Psoas muscle (tissue), 7 donors: ENCODE measurements at regions not wholly inside any gene's neighbourhood (a gene's known extent, or its start where the extent isn't known, plus 50 kb on each side); places are given as distances from the start of the nearest gene placed in this dataset.

Experiments used
- ATAC-seq, 4 donors: fragments of 200-7000 bp; cut with Tn5 transposase; one replicate each; pipeline ENCODE4 v1.9.1; 2020; ENCODE audit warnings: moderate library complexity in 3 of 4, mild to moderate bottlenecking in 2 of 4
- DNase-seq, 2 donors: peaks; one replicate each; pipeline ENCODE4 v3.0.0-alpha.2; 2020
- H3K27ac ChIP-seq: fragments of 200-600 bp; one replicate; pipeline ENCODE4 v1.8.0; 2022
- H3K27me3 ChIP-seq, 3 donors: fragments of 200-600 bp in 1 of 3; one replicate each; pipeline versions ENCODE4 v1.6.1 to v1.8.0; 2013 to 2022; ENCODE audit warnings: low read length in 2 of 3, mild to moderate bottlenecking in 2 of 3, moderate library complexity in 1 of 3; ENCODE audit not compliant: insufficient read depth in 3 of 3
- H3K36me3 ChIP-seq, 2 donors: fragments of 200-600 bp in 1 of 2; one replicate each; pipeline versions ENCODE4 v1.6.1 to v1.8.0; 2013 to 2022; ENCODE audit warnings: low read depth in 1 of 2, mild to moderate bottlenecking in 1 of 2, moderate library complexity in 1 of 2; ENCODE audit not compliant: insufficient read depth in 1 of 2
- H3K4me1 ChIP-seq: fragments of 200-600 bp; one replicate; pipeline ENCODE4 v1.8.0; 2022
- H3K4me3 ChIP-seq: fragments of 200-600 bp; one replicate; pipeline ENCODE4 v1.8.0; 2022; ENCODE audit warnings: mild to moderate bottlenecking
- H3K9me3 ChIP-seq: fragments of 200-600 bp; one replicate; pipeline ENCODE4 v1.8.0; 2022
- CTCF ChIP-seq: fragments of 200-600 bp; IDR thresholded peaks from one replicate; pipeline ENCODE4 v1.8.0; 2022; ENCODE audit warnings: antibody characterized with exemption
- WGBS, 3 donors: extraction: QIAGEN DNeasy Blood & Tissue Kit; methylation state at CpG; one replicate each; pipeline versions ENCODE4 v1.1.6 to v1.1.7; 2013; 5-methylcytosine and 5-hydroxymethylcytosine counted together
- intact Hi-C, 2 donors: fragments of 100-400 bp; cut with DNase I; formaldehyde crosslinking; loops; one replicate each; pipeline versions ENCODE4 v1.11.0 to v1.14.2; 2022
- donor health status: healthy with polysubstance abuse.
- donor health status: DM: no; HTN: no; CAD: no; lungs with moderate emphysema.
- donor health status: Bipolar disorder and iron deficiency.
- donor health status: healthy.
- donor health status: DM: yes; HTN: yes; CAD: no.
- donor health status: DM: no; HTN: no; CAD: no.
- donor health status: DM: yes; HTN: yes; CAD: no.

DNA sequence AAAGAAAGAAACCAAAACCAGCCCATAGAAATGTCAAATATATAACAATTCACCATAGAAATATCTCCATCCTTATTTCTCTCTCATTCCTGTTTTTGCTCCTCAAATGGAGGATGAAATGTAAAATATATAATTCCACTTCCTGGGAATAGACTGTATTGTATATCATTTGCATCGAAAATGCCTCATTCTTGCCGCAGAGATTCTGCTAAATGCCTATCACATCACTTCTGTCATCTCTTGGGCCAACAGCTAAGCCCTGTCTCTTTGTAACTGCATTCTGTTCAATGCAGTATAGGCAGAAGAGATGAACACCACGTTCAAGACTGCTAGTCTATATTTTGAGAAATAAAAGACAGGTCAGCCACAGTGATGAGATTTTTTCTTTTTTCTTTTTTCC, 956.3 kb upstream of the SOX9 start:
- DNase-seq (no peak), ATAC-seq (no peak)
- no peaks in the 10 kb centered on the region for H3K36me3 ChIP-seq
- no peaks in the 10 kb centered on the region for H3K4me1 ChIP-seq
- WGBS, 3 donors: 69 to 75% (median 74%) methylated on average over 3 of the region's 3 CpGs
- TF ChIP-seq CTCF: no peak
- no peaks in the 10 kb centered on the region for H3K9me3 ChIP-seq
- H3K4me3 ChIP-seq: no peak overlapping the region
- no peak overlapping the region for H3K27ac ChIP-seq
- intact Hi-C loops: no loop called here
- H3K27me3 ChIP-seq: no peaks in the 10 kb centered on the region

DNA sequence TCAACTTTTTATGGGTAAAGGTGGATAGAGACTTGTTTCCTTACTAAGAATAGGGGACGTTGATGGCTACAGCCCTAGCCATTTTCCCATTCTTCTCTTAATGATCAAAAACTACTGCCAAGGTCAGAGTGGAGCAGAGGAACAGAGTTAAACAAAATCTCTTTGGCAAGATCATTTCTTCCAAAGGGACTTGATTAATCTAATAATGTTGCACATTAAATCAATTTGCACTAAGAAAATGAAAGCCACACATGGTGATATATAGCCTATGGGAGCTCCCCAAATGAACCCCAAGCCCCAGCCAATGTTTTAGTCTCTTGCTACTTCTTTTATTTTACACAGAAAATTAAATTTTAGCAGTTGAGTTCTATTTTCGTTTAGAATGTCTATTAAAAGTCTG, 954.5 kb upstream of the SOX9 start:
- Histone ChIP-seq H3K36me3 (no peaks in the 10 kb centered on the region), H3K4me1 (no peaks in the 10 kb centered on the region), H3K9me3 (no peaks in the 10 kb centered on the region), H3K27me3 (no peaks in the 10 kb centered on the region), H3K27ac (no peak overlapping the region), H3K4me3 (no peak overlapping the region)
- intact Hi-C loops: no loop called here
- 18 to 44% (median 41%) methylated on average over 2 of the region's 2 CpGs for WGBS, 3 donors
- no peak for TF ChIP-seq CTCF
- ATAC-seq: no peak
- no peak for DNase-seq

GRCh38 chr17:71168053-71168741, 952.6 kb upstream of the SOX9 start:
- 67 to 85% (median 73%) methylated on average over 5 of the region's 5 CpGs for WGBS, 3 donors
- H3K27ac ChIP-seq: no peak overlapping the region
- H3K4me3 ChIP-seq: no peak overlapping the region
- no peaks in the 10 kb centered on the region for H3K36me3 ChIP-seq
- ATAC-seq: no peak
- no peaks in the 10 kb centered on the region for H3K4me1 ChIP-seq
- intact Hi-C loops: no loop called here
- no peak for DNase-seq
- no peaks in the 10 kb centered on the region for H3K27me3 ChIP-seq
- H3K9me3 ChIP-seq: no peaks in the 10 kb centered on the region
- TF ChIP-seq CTCF: no peak

DNA sequence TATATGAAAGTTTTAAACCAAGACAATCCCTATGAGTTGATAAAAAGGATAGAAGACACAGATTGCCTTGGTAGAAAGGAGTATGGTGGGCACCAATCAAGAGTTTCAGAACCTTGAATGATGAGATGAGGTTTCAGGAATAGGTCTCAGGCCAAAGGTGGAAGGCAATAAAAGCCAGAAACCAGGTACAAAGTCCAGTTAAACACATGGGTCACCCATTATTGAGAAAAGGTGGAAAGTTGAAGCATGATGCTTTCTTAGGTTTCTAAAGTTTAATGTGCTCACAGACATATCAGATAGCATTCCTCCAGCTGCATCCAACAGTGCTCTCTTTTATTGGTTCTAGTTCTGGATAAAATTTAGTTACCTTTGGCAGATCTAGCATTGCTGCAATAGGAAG, 950.8 kb upstream of the SOX9 start:
- intact Hi-C loops: no loop called here
- Histone ChIP-seq H3K4me1 (no peaks in the 10 kb centered on the region), H3K9me3 (no peaks in the 10 kb centered on the region), H3K36me3 (no peaks in the 10 kb centered on the region), H3K27ac (no peak overlapping the region), H3K27me3 (no peaks in the 10 kb centered on the region), H3K4me3 (no peak overlapping the region)
- DNase-seq (no peak), ATAC-seq (no peak)
- TF ChIP-seq CTCF: no peak

DNA sequence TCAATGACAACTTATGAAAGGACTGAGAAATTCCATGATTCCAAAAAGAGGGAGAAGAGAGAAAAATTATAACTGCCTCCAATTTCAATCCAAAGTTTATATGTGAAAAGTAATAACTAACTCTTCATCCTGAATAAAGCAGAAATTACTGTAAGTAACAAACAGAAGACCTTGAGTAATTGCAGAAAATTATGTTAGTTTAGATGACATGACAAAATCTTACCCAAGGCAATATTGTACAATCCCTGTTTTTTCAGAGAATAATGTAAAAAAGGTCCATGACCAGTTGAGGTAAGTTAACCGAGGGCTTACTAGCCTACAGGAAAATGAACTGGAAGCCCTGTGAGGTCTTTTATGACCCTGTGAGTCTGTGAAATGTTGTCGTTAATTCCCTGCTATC, 949.5 kb upstream of the SOX9 start:
- intact Hi-C loops: no loop called here
- Histone ChIP-seq H3K4me3 (no peak overlapping the region), H3K9me3 (no peaks in the 10 kb centered on the region), H3K36me3 (no peaks in the 10 kb centered on the region), H3K27me3 (no peaks in the 10 kb centered on the region), H3K27ac (no peak overlapping the region), H3K4me1 (no peaks in the 10 kb centered on the region)
- no peak for TF ChIP-seq CTCF
- ATAC-seq: no peak
- WGBS, 3 donors: 74 to 86% (median 75%) methylated on average over 2 of the region's 2 CpGs
- DNase-seq: no peak
